NB4 (cell line): ENCODE measurements at regions not wholly inside any gene's neighbourhood (a gene's known extent, or its start where the extent isn't known, plus 50 kb on each side); places are given as distances from the start of the nearest gene placed in this dataset.

Source experiments
- CTCF ChIP-seq: IDR thresholded peaks from one replicate; pipeline ENCODE4 v1.5.1; 2012; ENCODE audit warnings: low read depth, low read length
- MAX ChIP-seq: IDR thresholded peaks from 2 replicates; pipeline ENCODE4 v1.6.1; 2011; ENCODE audit warnings: low read depth, low read length
- POLR2A ChIP-seq: IDR thresholded peaks from 2 replicates; pipeline ENCODE4 v1.6.1; 2011; ENCODE audit warnings: mild to moderate bottlenecking; ENCODE audit not compliant: insufficient read length; ENCODE audit errors: extremely low read depth

- TF ChIP-seq CTCF (no peak), POLR2A (no peak), MAX (no peak)
These were observed 215.6 kb upstream of the PPFIA2 start for GRCh38 chr12:81974762-81975161.
